ENCODE measurements at regions not wholly inside any gene's neighbourhood (a gene's known extent, or its start where the extent isn't known, plus 50 kb on each side); places are given as distances from the start of the nearest gene placed in this dataset.

- no peak overlapping the region for H3K4me3 ChIP-seq (ENCODE audit: low read depth, low read length)
- no peak overlapping the region for H3K27ac ChIP-seq (ENCODE audit: low read depth, low read length)
- H3K36me3 ChIP-seq (ENCODE audit: control insufficient read depth, insufficient read depth, low read length) = no peaks in the 10 kb centered on the region
- H3K9ac ChIP-seq (ENCODE audit: low read length) = no peak overlapping the region
- no peaks in the 10 kb centered on the region for H3K4me1 ChIP-seq (ENCODE audit: control insufficient read depth, insufficient read depth, low read length)
- no peaks in the 10 kb centered on the region for H3K27me3 ChIP-seq (ENCODE audit: control insufficient read depth, insufficient read depth, low read length)
- no peaks in the 10 kb centered on the region for H3K9me3 ChIP-seq (ENCODE audit: control insufficient read depth, insufficient read depth, low read depth, low read length)
Measured at GRCh38 chr5:164610374-164610773, 1105.0 kb downstream of the MAT2B start.

GRCh38 chr5:164614707-164615106 is 1109.3 kb downstream of the MAT2B start:
- no peak overlapping the region for H3K9ac ChIP-seq (ENCODE audit: low read length)
- no peak overlapping the region for H3K4me3 ChIP-seq (ENCODE audit: low read depth, low read length)
- H3K27me3 ChIP-seq (ENCODE audit: control insufficient read depth, insufficient read depth, low read length) = no peaks in the 10 kb centered on the region
- no peak overlapping the region for H3K27ac ChIP-seq (ENCODE audit: low read depth, low read length)
- no peaks in the 10 kb centered on the region for H3K4me1 ChIP-seq (ENCODE audit: control insufficient read depth, insufficient read depth, low read length)
- no peaks in the 10 kb centered on the region for H3K36me3 ChIP-seq (ENCODE audit: control insufficient read depth, insufficient read depth, low read length)
- H3K9me3 ChIP-seq (ENCODE audit: control insufficient read depth, insufficient read depth, low read depth, low read length) = no peaks in the 10 kb centered on the region

- no peak overlapping the region for H3K4me3 ChIP-seq (ENCODE audit: low read depth, low read length)
- H3K9ac ChIP-seq (ENCODE audit: low read length) = no peak overlapping the region
- peaks cover 6% of the 10 kb centered on the region; the same call in 1 of the 2 replicates for H3K4me1 ChIP-seq (ENCODE audit: control insufficient read depth, insufficient read depth, low read length)
- H3K9me3 ChIP-seq (ENCODE audit: control insufficient read depth, insufficient read depth, low read depth, low read length) = no peaks in the 10 kb centered on the region
- H3K36me3 ChIP-seq (ENCODE audit: control insufficient read depth, insufficient read depth, low read length) = no peaks in the 10 kb centered on the region
- H3K27ac ChIP-seq (ENCODE audit: low read depth, low read length) = no peak overlapping the region
- no peaks in the 10 kb centered on the region for H3K27me3 ChIP-seq (ENCODE audit: control insufficient read depth, insufficient read depth, low read length)
Measured at GRCh38 chr5:164617290-164617689, 1111.9 kb downstream of the MAT2B start.

GRCh38 chr5:164627021-164627420 is 1121.6 kb downstream of the MAT2B start:
- H3K27ac ChIP-seq (ENCODE audit: low read depth, low read length) = no peak overlapping the region
- no peaks in the 10 kb centered on the region for H3K36me3 ChIP-seq (ENCODE audit: control insufficient read depth, insufficient read depth, low read length)
- no peak overlapping the region for H3K4me3 ChIP-seq (ENCODE audit: low read depth, low read length)
- H3K4me1 ChIP-seq (ENCODE audit: control insufficient read depth, insufficient read depth, low read length) = no peaks in the 10 kb centered on the region
- no peaks in the 10 kb centered on the region for H3K27me3 ChIP-seq (ENCODE audit: control insufficient read depth, insufficient read depth, low read length)
- no peak overlapping the region for H3K9ac ChIP-seq (ENCODE audit: low read length)
- no peaks in the 10 kb centered on the region for H3K9me3 ChIP-seq (ENCODE audit: control insufficient read depth, insufficient read depth, low read depth, low read length)

GRCh38 chr5:164636456-164636855 is 1131.0 kb downstream of the MAT2B start:
- no peak overlapping the region for H3K9ac ChIP-seq (ENCODE audit: low read length)
- H3K4me1 ChIP-seq (ENCODE audit: control insufficient read depth, insufficient read depth, low read length) = no peaks in the 10 kb centered on the region
- no peak overlapping the region for H3K27ac ChIP-seq (ENCODE audit: low read depth, low read length)
- H3K9me3 ChIP-seq (ENCODE audit: control insufficient read depth, insufficient read depth, low read depth, low read length) = no peaks in the 10 kb centered on the region
- no peaks in the 10 kb centered on the region for H3K27me3 ChIP-seq (ENCODE audit: control insufficient read depth, insufficient read depth, low read length)
- no peaks in the 10 kb centered on the region for H3K36me3 ChIP-seq (ENCODE audit: control insufficient read depth, insufficient read depth, low read length)
- no peak overlapping the region for H3K4me3 ChIP-seq (ENCODE audit: low read depth, low read length)

GRCh38 chr5:164637931-164638521 is 1132.6 kb downstream of the MAT2B start:
- Histone ChIP-seq H3K9ac (ENCODE audit: low read length) (no peak overlapping the region), H3K27me3 (ENCODE audit: control insufficient read depth, insufficient read depth, low read length) (no peaks in the 10 kb centered on the region), H3K9me3 (ENCODE audit: control insufficient read depth, insufficient read depth, low read depth, low read length) (no peaks in the 10 kb centered on the region)

GRCh38 chr5:164649266-164649665 is 1143.8 kb downstream of the MAT2B start:
- Histone ChIP-seq H3K4me3 (ENCODE audit: low read depth, low read length) (no peak overlapping the region), H3K9ac (ENCODE audit: low read length) (no peak overlapping the region), H3K27me3 (ENCODE audit: control insufficient read depth, insufficient read depth, low read length) (no peaks in the 10 kb centered on the region), H3K36me3 (ENCODE audit: control insufficient read depth, insufficient read depth, low read length) (no peaks in the 10 kb centered on the region), H3K27ac (ENCODE audit: low read depth, low read length) (no peak overlapping the region), H3K9me3 (ENCODE audit: control insufficient read depth, insufficient read depth, low read depth, low read length) (0 out of 2 replicates have a peak, but pooled peaks cover 4% of the 10 kb centered on the region), H3K4me1 (ENCODE audit: control insufficient read depth, insufficient read depth, low read length) (no peaks in the 10 kb centered on the region)

More at GRCh38 chr5:164637931-164638521, 1132.6 kb downstream of the MAT2B start:
- Histone ChIP-seq H3K4me3 (ENCODE audit: low read depth, low read length) (no peak overlapping the region), H3K4me1 (ENCODE audit: control insufficient read depth, insufficient read depth, low read length) (no peaks in the 10 kb centered on the region), H3K36me3 (ENCODE audit: control insufficient read depth, insufficient read depth, low read length) (no peaks in the 10 kb centered on the region), H3K27ac (ENCODE audit: low read depth, low read length) (no peak overlapping the region)

GRCh38 chr5:164650427-164650826 is 1145.0 kb downstream of the MAT2B start:
- 0 out of 2 replicates have a peak, but pooled peaks cover 1% of the 10 kb centered on the region for H3K9me3 ChIP-seq (ENCODE audit: control insufficient read depth, insufficient read depth, low read depth, low read length)
- no peaks in the 10 kb centered on the region for H3K4me1 ChIP-seq (ENCODE audit: control insufficient read depth, insufficient read depth, low read length)
- H3K4me3 ChIP-seq (ENCODE audit: low read depth, low read length) = no peak overlapping the region
- H3K36me3 ChIP-seq (ENCODE audit: control insufficient read depth, insufficient read depth, low read length) = no peaks in the 10 kb centered on the region
- no peak overlapping the region for H3K9ac ChIP-seq (ENCODE audit: low read length)
- no peak overlapping the region for H3K27ac ChIP-seq (ENCODE audit: low read depth, low read length)
- H3K27me3 ChIP-seq (ENCODE audit: control insufficient read depth, insufficient read depth, low read length) = no peaks in the 10 kb centered on the region

- H3K27me3 ChIP-seq (ENCODE audit: control insufficient read depth, insufficient read depth, low read length) = no peaks in the 10 kb centered on the region
- H3K27ac ChIP-seq (ENCODE audit: low read depth, low read length) = no peak overlapping the region
- no peak overlapping the region for H3K9ac ChIP-seq (ENCODE audit: low read length)
- H3K4me3 ChIP-seq (ENCODE audit: low read depth, low read length) = no peak overlapping the region
- no peaks in the 10 kb centered on the region for H3K9me3 ChIP-seq (ENCODE audit: control insufficient read depth, insufficient read depth, low read depth, low read length)
- H3K4me1 ChIP-seq (ENCODE audit: control insufficient read depth, insufficient read depth, low read length) = no peaks in the 10 kb centered on the region
- no peaks in the 10 kb centered on the region for H3K36me3 ChIP-seq (ENCODE audit: control insufficient read depth, insufficient read depth, low read length)
Measured at GRCh38 chr5:164651546-164652275, 1146.3 kb downstream of the MAT2B start.

- no peak overlapping the region for H3K4me3 ChIP-seq (ENCODE audit: low read depth, low read length)
- no peak overlapping the region for H3K9ac ChIP-seq (ENCODE audit: low read length)
- H3K27me3 ChIP-seq (ENCODE audit: control insufficient read depth, insufficient read depth, low read length) = no peaks in the 10 kb centered on the region
- no peaks in the 10 kb centered on the region for H3K4me1 ChIP-seq (ENCODE audit: control insufficient read depth, insufficient read depth, low read length)
- no peaks in the 10 kb centered on the region for H3K9me3 ChIP-seq (ENCODE audit: control insufficient read depth, insufficient read depth, low read depth, low read length)
- no peak overlapping the region for H3K27ac ChIP-seq (ENCODE audit: low read depth, low read length)
- no peaks in the 10 kb centered on the region for H3K36me3 ChIP-seq (ENCODE audit: control insufficient read depth, insufficient read depth, low read length)
Measured at GRCh38 chr5:164652276-164652660, 1146.8 kb downstream of the MAT2B start.

GRCh38 chr5:164663198-164663989 is 1158.0 kb downstream of the MAT2B start:
- no peaks in the 10 kb centered on the region for H3K36me3 ChIP-seq (ENCODE audit: control insufficient read depth, insufficient read depth, low read length)
- no peak overlapping the region for H3K4me3 ChIP-seq (ENCODE audit: low read depth, low read length)
- H3K4me1 ChIP-seq (ENCODE audit: control insufficient read depth, insufficient read depth, low read length) = no peaks in the 10 kb centered on the region
- H3K9ac ChIP-seq (ENCODE audit: low read length) = no peak overlapping the region
- H3K9me3 ChIP-seq (ENCODE audit: control insufficient read depth, insufficient read depth, low read depth, low read length) = no peaks in the 10 kb centered on the region
- no peaks in the 10 kb centered on the region for H3K27me3 ChIP-seq (ENCODE audit: control insufficient read depth, insufficient read depth, low read length)
- H3K27ac ChIP-seq (ENCODE audit: low read depth, low read length) = no peak overlapping the region
